Breast epithelium (tissue), 4 donors: ENCODE measurements at regions not wholly inside any gene's neighbourhood (a gene's known extent, or its start where the extent isn't known, plus 50 kb on each side); places are given as distances from the start of the nearest gene placed in this dataset.

ENCODE experiments used
- DNase-seq, 2 donors: peaks; one replicate each; pipeline ENCODE4 v3.0.0-alpha.2; 2019; ENCODE audit warnings: low spot score in 2 of 2
- H3K27ac ChIP-seq, 2 donors: fragments of 200-600 bp; sonication (generic) in 1 of 2; one replicate each; pipeline ENCODE4 v1.5.1; 2016 to 2019; ENCODE audit warnings: mild to moderate bottlenecking in 1 of 2
- H3K27me3 ChIP-seq, 2 donors: fragments of 200-600 bp; sonication (generic) in 1 of 2; one replicate each; pipeline versions ENCODE4 v1.5.1 to v1.6.0; 2017 to 2019; ENCODE audit warnings: control low read depth in 1 of 2, mild to moderate bottlenecking in 1 of 2
- H3K36me3 ChIP-seq: fragments of 200-600 bp; one replicate; pipeline ENCODE4 v1.5.1; 2019
- H3K4me1 ChIP-seq, 2 donors: fragments of 200-600 bp; sonication (generic); one replicate each; pipeline ENCODE4 v1.5.1; 2016 to 2019; ENCODE audit warnings: control low read depth in 1 of 2
- H3K4me3 ChIP-seq, 3 donors: fragments of 200-600 bp; sonication (generic); 1 replicate in 2 of 3; 2 replicates in 1 of 3; pipeline ENCODE4 v1.5.1; 2016 to 2019; ENCODE audit warnings: mild to moderate bottlenecking in 3 of 3, moderate library complexity in 2 of 3
- H3K9me3 ChIP-seq, 2 donors: fragments of 200-600 bp; sonication (generic) in 1 of 2; one replicate each; pipeline ENCODE4 v1.5.1; 2016 to 2019; ENCODE audit warnings: control low read depth in 1 of 2
- POLR2A ChIP-seq: fragments of 450-650 bp; IDR thresholded peaks from one replicate; pipeline ENCODE4 v1.6.1; 2016; ENCODE audit warnings: antibody characterized with exemption, mild to moderate bottlenecking, moderate library complexity
- POLR2AphosphoS5 ChIP-seq, 3 donors: sonication (generic); formaldehyde crosslinking; IDR thresholded peaks; one replicate each; pipeline ENCODE4 v1.6.1; 2017; ENCODE audit warnings: antibody characterized with exemption in 3 of 3
- intact Hi-C: fragments of 100-400 bp; cut with DNase I; formaldehyde crosslinking; loops from one replicate; pipeline ENCODE4 v1.15.1; 2023; ENCODE audit warnings: low total_unique reads
- TF ChIP-seq, protein P1 (sequence below), 3 donors: fragments of 450-650 bp; IDR thresholded peaks; one replicate each; pipeline ENCODE4 v1.5.1; 2016 to 2017; ENCODE audit warnings: antibody characterized with exemption in 3 of 3, mild to moderate bottlenecking in 3 of 3, moderate library complexity in 3 of 3

- intact Hi-C loops: no loop called here
- TF ChIP-seq POLR2A (no peak), POLR2AphosphoS5 (IDR thresholded peaks at IDR 0.05) (no peak)
- TF ChIP-seq, protein P1, sequence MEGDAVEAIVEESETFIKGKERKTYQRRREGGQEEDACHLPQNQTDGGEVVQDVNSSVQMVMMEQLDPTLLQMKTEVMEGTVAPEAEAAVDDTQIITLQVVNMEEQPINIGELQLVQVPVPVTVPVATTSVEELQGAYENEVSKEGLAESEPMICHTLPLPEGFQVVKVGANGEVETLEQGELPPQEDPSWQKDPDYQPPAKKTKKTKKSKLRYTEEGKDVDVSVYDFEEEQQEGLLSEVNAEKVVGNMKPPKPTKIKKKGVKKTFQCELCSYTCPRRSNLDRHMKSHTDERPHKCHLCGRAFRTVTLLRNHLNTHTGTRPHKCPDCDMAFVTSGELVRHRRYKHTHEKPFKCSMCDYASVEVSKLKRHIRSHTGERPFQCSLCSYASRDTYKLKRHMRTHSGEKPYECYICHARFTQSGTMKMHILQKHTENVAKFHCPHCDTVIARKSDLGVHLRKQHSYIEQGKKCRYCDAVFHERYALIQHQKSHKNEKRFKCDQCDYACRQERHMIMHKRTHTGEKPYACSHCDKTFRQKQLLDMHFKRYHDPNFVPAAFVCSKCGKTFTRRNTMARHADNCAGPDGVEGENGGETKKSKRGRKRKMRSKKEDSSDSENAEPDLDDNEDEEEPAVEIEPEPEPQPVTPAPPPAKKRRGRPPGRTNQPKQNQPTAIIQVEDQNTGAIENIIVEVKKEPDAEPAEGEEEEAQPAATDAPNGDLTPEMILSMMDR (IDR thresholded peaks at IDR 0.05): no peak
- DNase-seq: no peak
Observed at GRCh38 chr5:93340881-93341280, 240.1 kb downstream of the NR2F1-AS1 start.

GRCh38 chr5:93337138-93337537 is 243.9 kb downstream of the NR2F1-AS1 start:
- no peaks in the 10 kb centered on the region for H3K4me1 ChIP-seq
- TF ChIP-seq POLR2A: no peak
- TF ChIP-seq, protein P1 (IDR thresholded peaks at IDR 0.05): no peak
- TF ChIP-seq POLR2AphosphoS5 (IDR thresholded peaks at IDR 0.05): no peak
- H3K4me3 ChIP-seq: no peak overlapping the region
- no peaks in the 10 kb centered on the region for H3K36me3 ChIP-seq
- no peaks in the 10 kb centered on the region for H3K27me3 ChIP-seq
- no peak for DNase-seq
- intact Hi-C loops: no loop called here
- H3K27ac ChIP-seq: no peak overlapping the region
- no peaks in the 10 kb centered on the region for H3K9me3 ChIP-seq

More at GRCh38 chr5:93340881-93341280, 240.1 kb downstream of the NR2F1-AS1 start:
- H3K4me1 ChIP-seq: no peaks in the 10 kb centered on the region
- H3K36me3 ChIP-seq: no peaks in the 10 kb centered on the region
- no peak overlapping the region for H3K4me3 ChIP-seq
- H3K27ac ChIP-seq: no peak overlapping the region
- H3K27me3 ChIP-seq: no peaks in the 10 kb centered on the region
- H3K9me3 ChIP-seq: no peaks in the 10 kb centered on the region

- no peak overlapping the region for H3K4me3 ChIP-seq
- H3K27me3 ChIP-seq: no peaks in the 10 kb centered on the region
- intact Hi-C loops: no loop called here
- no peak overlapping the region for H3K27ac ChIP-seq
- TF ChIP-seq POLR2A (no peak), POLR2AphosphoS5 (IDR thresholded peaks at IDR 0.05) (no peak)
- TF ChIP-seq, protein P1 (IDR thresholded peaks at IDR 0.05): no peak
- no peaks in the 10 kb centered on the region for H3K36me3 ChIP-seq
- H3K9me3 ChIP-seq: no peaks in the 10 kb centered on the region
- DNase-seq: no peak
- H3K4me1 ChIP-seq: no peaks in the 10 kb centered on the region
Observed at GRCh38 chr5:93336330-93337110, 244.5 kb downstream of the NR2F1-AS1 start.

DNA sequence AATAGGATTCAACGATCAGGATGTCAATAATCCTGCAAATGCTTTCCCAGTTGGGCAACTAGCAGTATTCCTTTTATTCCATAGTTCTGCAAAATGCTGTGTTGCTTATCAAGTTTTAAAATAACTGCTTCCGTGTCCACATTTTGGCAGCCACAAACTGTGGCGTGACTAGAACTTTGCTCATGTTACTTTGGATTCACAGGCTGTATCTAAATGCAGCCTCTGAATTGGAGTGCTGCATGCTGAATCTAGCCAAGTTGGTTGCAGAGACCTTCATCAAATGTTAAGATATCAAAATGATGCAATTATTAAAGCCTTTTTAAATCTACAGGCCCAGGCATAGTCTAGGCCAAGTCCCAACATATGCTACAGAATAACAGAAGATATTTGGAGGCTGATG is 249.2 kb downstream of the NR2F1-AS1 start:
- H3K27me3 ChIP-seq: no peaks in the 10 kb centered on the region
- H3K4me3 ChIP-seq: no peak overlapping the region
- H3K4me1 ChIP-seq: no peaks in the 10 kb centered on the region
- no peak overlapping the region for H3K27ac ChIP-seq
- intact Hi-C loops: no loop called here
- TF ChIP-seq POLR2AphosphoS5 (IDR thresholded peaks at IDR 0.05) (no peak), POLR2A (no peak)
- TF ChIP-seq, protein P1 (IDR thresholded peaks at IDR 0.05): no peak
- no peaks in the 10 kb centered on the region for H3K9me3 ChIP-seq
- no peak for DNase-seq
- H3K36me3 ChIP-seq: no peaks in the 10 kb centered on the region

GRCh38 chr5:93331241-93331640 is 249.8 kb downstream of the NR2F1-AS1 start:
- no peak for DNase-seq
- no peaks in the 10 kb centered on the region for H3K27me3 ChIP-seq
- H3K27ac ChIP-seq: no peak overlapping the region
- no peaks in the 10 kb centered on the region for H3K9me3 ChIP-seq
- no peak for TF ChIP-seq POLR2A
- TF ChIP-seq POLR2AphosphoS5 (IDR thresholded peaks at IDR 0.05): no peak
- TF ChIP-seq, protein P1 (IDR thresholded peaks at IDR 0.05): no peak
- no peak overlapping the region for H3K4me3 ChIP-seq
- intact Hi-C loops: no loop called here
- H3K4me1 ChIP-seq: no peaks in the 10 kb centered on the region
- H3K36me3 ChIP-seq: no peaks in the 10 kb centered on the region
